Choroid plexus epithelial cell (primary cell): ENCODE measurements at regions not wholly inside any gene's neighbourhood (a gene's known extent, or its start where the extent isn't known, plus 50 kb on each side); places are given as distances from the start of the nearest gene placed in this dataset.
A peak's percentile ranks its signal among the peaks of the same experiment; 100 is the strongest.

Experiments
- DNase-seq: peaks from one replicate; pipeline ENCODE4 v3.0.0-alpha.2; 2010; ENCODE audit warnings: low read depth
- H3K4me3 ChIP-seq: 2 replicates; pipeline ENCODE4 v1.5.1; 2011; ENCODE audit warnings: low read depth, mild to moderate bottlenecking, control low read depth, low read length, moderate library complexity
- CTCF ChIP-seq: conservative IDR thresholded peaks from 2 replicates; pipeline ENCODE4 v1.5.1; 2011; ENCODE audit warnings: low read depth, mild to moderate bottlenecking, control low read depth, inconsistent platforms, low read length, moderate library complexity

- H3K4me3 ChIP-seq = no peak overlapping the region
- DNase-seq = peak; percentile 9
- TF ChIP-seq CTCF = peak; percentile 35
These were observed 248.6 kb downstream of the LOXHD1 start for GRCh38 chr18:46408334-46408987.

- DNase-seq = no peak
- TF ChIP-seq CTCF = no peak
- H3K4me3 ChIP-seq = no peak overlapping the region
These were observed 245.7 kb downstream of the LOXHD1 start for GRCh38 chr18:46411191-46411828.

GRCh38 chr18:46411867-46412690 lies 244.9 kb downstream of the LOXHD1 start:
- TF ChIP-seq CTCF = no peak
- peak; percentile 85 for DNase-seq
- no peak overlapping the region for H3K4me3 ChIP-seq

GRCh38 chr18:46412916-46413315 lies 244.1 kb downstream of the LOXHD1 start:
- H3K4me3 ChIP-seq = no peak overlapping the region
- TF ChIP-seq CTCF = no peak
- peak; percentile 36 for DNase-seq

- DNase-seq = peak; percentile 45
- no peak overlapping the region for H3K4me3 ChIP-seq
- no peak for TF ChIP-seq CTCF
These were observed 243.3 kb downstream of the LOXHD1 start for GRCh38 chr18:46413684-46414083.

GRCh38 chr18:46414863-46415262 lies 242.2 kb downstream of the LOXHD1 start:
- no peak for DNase-seq
- no peak overlapping the region for H3K4me3 ChIP-seq
- no peak for TF ChIP-seq CTCF
